GM18499 (cell line): ENCODE measurements at regions not wholly inside any gene's neighbourhood (a gene's known extent, or its start where the extent isn't known, plus 50 kb on each side); places are given as distances from the start of the nearest gene placed in this dataset.
"Not testable (repeated sequence)": the region's sequence is repeated elsewhere in the genome, so short reads cannot be mapped to it uniquely, and the experiment has no call there.

Experiments
- ATAC-seq: cut with Tn5 transposase; IDR thresholded peaks from one replicate; pipeline ENCODE4 v1.9.1; 2021; ENCODE audit warnings: moderate number of reproducible peaks; ENCODE audit not compliant: insufficient read depth, unreplicated experiment

- ATAC-seq, result peak; percentile 83
Observed at GRCh38 chr11:22920939-22921565, 60.8 kb upstream of the CCDC179 start.

GRCh38 chr11:22922672-22923071 is 62.4 kb upstream of the CCDC179 start:
- no peak for ATAC-seq

GRCh38 chr11:22923561-22923960 is 63.3 kb upstream of the CCDC179 start:
- ATAC-seq, result no peak

GRCh38 chr11:22926341-22926740 is 66.1 kb upstream of the CCDC179 start:
- no peak for ATAC-seq

GRCh38 chr11:22927793-22928192 is 67.5 kb upstream of the CCDC179 start:
- ATAC-seq, result no peak

GRCh38 chr11:22928207-22928917 is 68.1 kb upstream of the CCDC179 start:
- ATAC-seq, result no peak

DNA sequence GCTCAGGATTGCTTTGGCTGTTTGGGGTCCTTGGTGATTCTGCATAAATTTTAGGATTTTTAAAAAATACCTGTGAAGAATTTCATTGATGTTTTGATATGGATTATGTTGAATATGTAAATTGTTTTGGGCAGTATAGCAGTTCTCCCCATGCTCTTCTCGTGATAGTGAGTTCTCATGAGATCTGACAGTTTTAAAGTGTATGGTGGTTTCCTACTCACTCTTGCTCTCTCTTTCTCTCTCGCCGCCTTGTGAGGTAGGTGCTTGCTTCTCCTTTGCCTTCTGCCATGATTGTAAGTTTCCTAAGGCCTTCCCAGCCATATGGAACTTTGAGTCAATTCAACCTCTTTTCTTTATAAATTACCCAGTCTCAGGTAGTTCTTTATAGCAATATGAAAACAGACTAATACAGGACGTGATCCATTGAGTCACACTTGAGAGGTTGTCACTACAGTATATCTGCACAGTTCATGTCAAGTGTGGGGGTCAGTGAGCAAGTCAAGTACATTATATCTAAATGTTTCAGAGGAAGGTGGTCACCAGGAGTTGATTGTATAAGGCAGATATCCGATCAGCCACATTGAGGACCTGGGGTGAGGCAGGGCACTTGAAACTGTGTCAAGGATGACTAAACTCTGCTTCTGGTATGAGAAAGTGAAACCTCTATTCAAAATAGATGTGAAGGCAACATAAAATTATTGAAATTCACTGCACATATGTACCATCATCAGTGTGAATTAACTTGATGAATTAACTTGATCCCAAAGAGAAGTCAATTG is 70.7 kb upstream of the CCDC179 start:
- peak; percentile 96 for ATAC-seq

GRCh38 chr11:22938691-22939090 is 78.4 kb upstream of the CCDC179 start:
- ATAC-seq, result no peak

GRCh38 chr11:22941544-22941943 is 81.3 kb upstream of the CCDC179 start:
- ATAC-seq, result not testable (repeated sequence)

DNA sequence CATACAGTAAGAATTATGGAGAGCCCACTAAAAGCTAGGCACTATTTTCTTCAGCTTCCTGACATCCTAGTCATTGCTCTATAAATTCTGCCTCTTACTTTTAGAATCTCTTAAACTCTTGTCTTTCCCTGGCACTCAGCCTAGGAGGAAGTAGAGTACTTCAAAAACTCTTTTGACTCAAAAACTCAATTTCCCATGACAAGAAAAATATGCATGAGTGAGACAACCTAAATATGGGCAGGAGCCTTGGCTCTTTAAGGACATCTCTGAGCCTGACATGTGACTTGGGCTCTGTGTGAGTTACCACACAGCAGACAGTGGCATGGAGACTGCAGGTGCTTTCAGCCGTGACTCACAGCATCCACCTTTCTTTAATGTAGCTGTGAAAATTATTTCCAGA is 97.5 kb upstream of the CCDC179 start:
- no peak for ATAC-seq

DNA sequence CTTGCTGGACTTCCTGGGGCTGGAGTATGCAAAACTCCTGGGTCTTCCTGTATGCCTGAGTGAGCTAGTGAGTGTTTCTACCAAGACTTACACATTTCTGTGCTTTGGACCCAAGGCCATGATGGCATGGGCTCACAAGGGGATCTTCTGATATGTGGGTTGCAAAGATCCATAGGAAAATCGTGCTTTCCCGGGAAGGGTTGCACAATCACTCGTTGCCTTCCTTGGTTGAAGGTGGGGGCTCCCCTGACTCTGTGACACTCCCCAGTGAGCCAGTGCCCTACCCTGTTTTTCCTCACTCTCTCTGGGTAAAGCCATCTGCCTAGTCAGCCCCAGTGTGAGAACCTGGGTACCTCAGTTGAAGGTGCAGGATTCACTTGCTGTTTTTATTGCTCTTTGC is 114.0 kb upstream of the CCDC179 start:
- no peak for ATAC-seq

- ATAC-seq, result no peak
Observed at GRCh38 chr11:22976146-22976545, 115.9 kb upstream of the CCDC179 start.

DNA sequence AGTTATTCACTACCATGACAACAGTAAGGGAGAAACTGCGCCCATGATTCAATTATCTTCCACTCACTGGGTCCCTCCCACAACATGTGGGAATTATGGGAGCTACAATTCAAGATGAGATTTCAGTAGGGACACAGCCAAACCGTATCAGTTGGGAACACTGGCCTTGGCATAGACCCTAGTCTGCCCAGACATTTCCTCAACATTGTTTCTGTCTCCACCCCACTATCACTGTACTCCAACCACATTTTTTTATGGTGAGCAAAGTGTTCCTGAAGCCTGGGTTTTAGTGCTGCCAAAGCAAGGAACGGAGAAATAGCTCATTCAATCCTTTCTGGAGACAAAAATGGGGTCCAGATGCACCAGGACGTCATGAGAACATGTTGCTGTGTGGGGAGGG is 122.6 kb upstream of the CCDC179 start:
- no peak for ATAC-seq

DNA sequence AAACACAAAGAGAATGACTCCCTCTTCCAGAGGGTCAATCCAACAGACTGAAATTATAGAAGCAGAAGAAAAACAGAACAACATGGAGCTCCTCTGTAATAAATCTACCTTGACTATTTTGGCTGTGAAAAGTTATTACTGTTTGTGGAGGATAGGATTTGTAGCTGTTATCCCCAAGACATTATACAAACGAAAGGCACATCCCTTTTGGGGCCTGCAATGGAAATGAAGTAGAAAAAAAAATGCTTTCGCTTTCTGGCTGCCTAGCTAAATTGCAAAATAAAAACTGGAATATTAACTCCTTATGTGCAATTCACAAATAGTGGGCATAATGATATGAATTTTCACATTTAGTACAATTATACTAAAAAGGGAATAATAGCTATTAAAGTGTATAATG is 123.8 kb upstream of the CCDC179 start:
- no peak for ATAC-seq

GRCh38 chr11:22989371-22989770 is 129.1 kb upstream of the CCDC179 start:
- ATAC-seq, result no peak

GRCh38 chr11:22991196-22991595 is 130.9 kb upstream of the CCDC179 start:
- no peak for ATAC-seq

DNA sequence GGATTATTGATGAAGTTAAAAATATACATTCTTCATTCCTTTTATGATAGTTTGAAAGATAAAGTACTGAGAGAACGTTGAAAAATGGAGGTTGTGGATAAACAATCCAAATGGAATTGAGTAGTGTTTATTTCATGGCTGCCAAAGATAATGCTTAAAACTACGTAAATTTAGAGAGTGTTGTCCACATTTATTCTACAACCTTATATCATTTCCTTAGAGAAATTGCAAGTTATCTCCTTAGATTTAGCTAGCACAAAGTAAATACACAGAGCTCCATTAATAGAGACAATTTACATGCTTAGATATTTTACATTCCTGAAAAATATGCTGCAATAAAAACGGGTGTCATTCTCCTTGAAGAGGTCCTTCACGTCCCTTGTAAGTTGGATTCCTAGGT is 146.5 kb upstream of the CCDC179 start:
- no peak for ATAC-seq

GRCh38 chr11:23010790-23011335 is 150.6 kb upstream of the CCDC179 start:
- no peak for ATAC-seq

GRCh38 chr11:23012930-23013329 is 152.7 kb upstream of the CCDC179 start:
- no peak for ATAC-seq

- no peak for ATAC-seq
Observed at GRCh38 chr11:23013509-23013908, 153.2 kb upstream of the CCDC179 start.

- no peak for ATAC-seq
Observed at GRCh38 chr11:23021287-23021863, 161.1 kb upstream of the CCDC179 start.
